Heart left ventricle (tissue), 16 donors: ENCODE measurements at regions not wholly inside any gene's neighbourhood (a gene's known extent, or its start where the extent isn't known, plus 50 kb on each side); places are given as distances from the start of the nearest gene placed in this dataset.

Experiments
- ATAC-seq, 4 donors: fragments of 200-7000 bp; cut with Tn5 transposase; one replicate each; pipeline ENCODE4 v1.9.1; 2020 to 2022; ENCODE audit warnings: moderate library complexity in 4 of 4, mild to moderate bottlenecking in 3 of 4, moderate number of reproducible peaks in 1 of 4
- DNase-seq, 5 donors: peaks; one replicate each; pipeline ENCODE4 v3.0.0-alpha.2; 2020
- H3K27ac ChIP-seq, 12 donors: fragments of 200-600 bp; sonication (generic) in 4 of 12; one replicate each; pipeline versions ENCODE4 v1.5.0 to v1.8.0; 2016 to 2022; ENCODE audit warnings: mild to moderate bottlenecking in 2 of 12
- H3K27me3 ChIP-seq, 9 donors: fragments of 200-600 bp; sonication (generic) in 2 of 9; one replicate each; pipeline versions ENCODE4 v1.5.1 to v1.8.0; 2016 to 2022; ENCODE audit warnings: mild to moderate bottlenecking in 3 of 9
- H3K36me3 ChIP-seq, 9 donors: fragments of 200-600 bp; sonication (generic) in 2 of 9; one replicate each; pipeline versions ENCODE4 v1.5.0 to v1.8.0; 2018 to 2022; ENCODE audit warnings: mild to moderate bottlenecking in 2 of 9
- H3K4me1 ChIP-seq, 12 donors: fragments of 200-600 bp; sonication (generic) in 4 of 12; one replicate each; pipeline versions ENCODE4 v1.5.0 to v1.8.0; 2016 to 2022; ENCODE audit warnings: mild to moderate bottlenecking in 3 of 12
- H3K4me3 ChIP-seq, 12 donors: fragments of 200-600 bp; sonication (generic) in 4 of 12; one replicate each; pipeline versions ENCODE4 v1.5.0 to v1.8.0; 2017 to 2022; ENCODE audit warnings: mild to moderate bottlenecking in 9 of 12, moderate library complexity in 4 of 12
- H3K9me3 ChIP-seq, 12 donors: fragments of 200-600 bp; sonication (generic) in 4 of 12; one replicate each; pipeline versions ENCODE4 v1.5.0 to v1.8.0; 2016 to 2022; ENCODE audit warnings: mild to moderate bottlenecking in 1 of 12
- POLR2A ChIP-seq, 2 donors: fragments of 450-650 bp; IDR thresholded peaks; one replicate each; pipeline ENCODE4 v1.6.1; 2017; ENCODE audit warnings: antibody characterized with exemption in 2 of 2, mild to moderate bottlenecking in 2 of 2, moderate library complexity in 2 of 2
- WGBS, 4 donors: extraction: QIAGEN DNeasy Blood & Tissue Kit in 2 of 4; methylation state at CpG; one replicate each; pipeline versions ENCODE4 v1.1.5 to v1.1.7; 2013 to 2018; 5-methylcytosine and 5-hydroxymethylcytosine counted together
- intact Hi-C, 10 donors: fragments of 100-400 bp; cut with DNase I; formaldehyde crosslinking; loops; one replicate each; pipeline versions ENCODE4 v1.11.1 to v1.14.2; 2022
- TF ChIP-seq, protein P1 (sequence below), 12 donors: fragments of 200-600 bp; sonication (generic) in 4 of 12; IDR thresholded peaks; one replicate each; pipeline versions ENCODE4 v1.5.0 to v1.8.0; 2018 to 2022; ENCODE audit warnings: antibody characterized with exemption in 12 of 12, mild to moderate bottlenecking in 5 of 12
- donor health status: ischemic (EF 13 %, LVEDD 7.1; RV severe dilation, severe dysfunction).
- donor health status: healthy with polysubstance abuse.
- donor health status: DM: no; HTN: yes; CAD: no.
- donor health status: DM: no; HTN: no; CAD: no.
- donor health status: ischemic (EF 25% LVEDD 6.9; RV normal size, moderate dysfunction).
- donor health status: ischemic (EF 25% LVEDD 5.7; RV mildly dilated, moderate dysfunction).
- donor health status: healthy.
- donor health status: DM: yes; HTN: yes; CAD: no.
- donor health status: ischemic (EF 35%, LVEDD 5.7; RV mildly dilated, moderate dysfunction).
- donor health status: nonischemic (EF 11% LVEDD 7.7; RV severe dilation, severe dysfunction).
- donor health status: DM: yes; HTN: yes; CAD: no.
- donor health status: PGD.
- donor health status: ischemic (EF 29% LVEDD 5.4; RV normal size, mild dysfunction).
- donor health status: nonischemic (EF 23%, LVEDD 6.1; RV moderate dilation, normal function).

DNA sequence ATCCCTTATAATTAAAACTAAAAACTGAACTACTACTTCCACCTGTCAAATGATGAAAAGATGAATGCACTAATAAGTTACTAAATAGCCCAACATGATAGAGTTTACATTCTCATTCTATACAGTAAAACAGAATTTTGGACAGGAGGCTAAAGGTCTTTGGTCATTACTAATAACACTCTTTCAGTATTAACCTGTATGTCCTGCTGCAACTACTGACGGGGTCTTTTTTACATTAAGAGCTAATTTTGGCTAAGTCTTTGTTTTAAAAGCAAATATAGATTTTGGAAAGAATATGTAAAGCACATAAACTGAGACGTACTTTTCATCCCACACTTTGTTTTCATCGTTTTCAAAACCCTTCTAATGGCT is 175.4 kb upstream of the CDKN3 start:
- H3K27me3 ChIP-seq, result peaks cover 0 to 53% (median 27%) of the 10 kb centered on the region in 9 donors
- no peak for ATAC-seq
- no peaks in the 10 kb centered on the region for H3K9me3 ChIP-seq
- DNase-seq, result no peak
- 74 to 82% (median 81%) methylated on average over 3 of the region's 3 CpGs for WGBS, 4 donors
- H3K36me3 ChIP-seq, result no peaks in the 10 kb centered on the region
- H3K4me1 ChIP-seq, result peaks cover 0 to 22% (median 2%) of the 10 kb centered on the region in 12 donors
- intact Hi-C loops, result no loop called here
- H3K4me3 ChIP-seq, result no peak overlapping the region
- H3K27ac ChIP-seq, result peak overlapping the region in 3 of 12 donors; percentile 33 to 58 (median 44)
- TF ChIP-seq, protein P1, sequence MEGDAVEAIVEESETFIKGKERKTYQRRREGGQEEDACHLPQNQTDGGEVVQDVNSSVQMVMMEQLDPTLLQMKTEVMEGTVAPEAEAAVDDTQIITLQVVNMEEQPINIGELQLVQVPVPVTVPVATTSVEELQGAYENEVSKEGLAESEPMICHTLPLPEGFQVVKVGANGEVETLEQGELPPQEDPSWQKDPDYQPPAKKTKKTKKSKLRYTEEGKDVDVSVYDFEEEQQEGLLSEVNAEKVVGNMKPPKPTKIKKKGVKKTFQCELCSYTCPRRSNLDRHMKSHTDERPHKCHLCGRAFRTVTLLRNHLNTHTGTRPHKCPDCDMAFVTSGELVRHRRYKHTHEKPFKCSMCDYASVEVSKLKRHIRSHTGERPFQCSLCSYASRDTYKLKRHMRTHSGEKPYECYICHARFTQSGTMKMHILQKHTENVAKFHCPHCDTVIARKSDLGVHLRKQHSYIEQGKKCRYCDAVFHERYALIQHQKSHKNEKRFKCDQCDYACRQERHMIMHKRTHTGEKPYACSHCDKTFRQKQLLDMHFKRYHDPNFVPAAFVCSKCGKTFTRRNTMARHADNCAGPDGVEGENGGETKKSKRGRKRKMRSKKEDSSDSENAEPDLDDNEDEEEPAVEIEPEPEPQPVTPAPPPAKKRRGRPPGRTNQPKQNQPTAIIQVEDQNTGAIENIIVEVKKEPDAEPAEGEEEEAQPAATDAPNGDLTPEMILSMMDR (IDR thresholded peaks at IDR 0.05), result no peak

DNA sequence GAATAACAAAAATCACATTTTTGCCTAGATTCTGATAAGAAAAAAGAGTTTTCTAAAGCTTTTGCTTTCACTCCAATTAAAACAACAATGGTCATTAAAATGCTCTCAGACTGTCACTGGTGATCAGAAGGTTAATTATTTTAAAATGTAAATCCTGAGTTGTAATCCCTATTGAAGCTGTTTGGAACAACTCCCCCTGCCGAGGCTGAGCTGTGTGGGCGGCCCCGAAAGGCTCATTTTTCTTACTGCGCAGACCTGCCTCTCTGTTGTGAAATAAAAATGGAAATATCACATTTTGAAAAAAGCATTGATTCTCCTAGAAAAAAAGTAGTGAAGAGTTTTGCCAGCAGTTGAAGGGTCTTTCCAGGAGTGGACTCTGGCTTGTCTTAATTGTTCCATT is 174.8 kb upstream of the CDKN3 start:
- peak in 1 of 4 donors; percentile 31 for ATAC-seq
- H3K27me3 ChIP-seq, result peaks cover 0 to 53% (median 27%) of the 10 kb centered on the region in 9 donors
- no peak for DNase-seq
- intact Hi-C loops, result no loop called here
- H3K9me3 ChIP-seq, result no peaks in the 10 kb centered on the region
- H3K4me1 ChIP-seq, result peaks cover 0 to 22% (median 2%) of the 10 kb centered on the region in 12 donors
- WGBS, 4 donors, result 78 to 90% (median 84%) methylated on average over 4 of the region's 4 CpGs
- peak overlapping the region in 1 of 12 donors; percentile 58 for H3K27ac ChIP-seq
- no peaks in the 10 kb centered on the region for H3K36me3 ChIP-seq
- TF ChIP-seq, protein P1 (IDR thresholded peaks at IDR 0.05), result no peak
- no peak for TF ChIP-seq POLR2A (IDR thresholded peaks at IDR 0.05)
- no peak overlapping the region for H3K4me3 ChIP-seq

DNA sequence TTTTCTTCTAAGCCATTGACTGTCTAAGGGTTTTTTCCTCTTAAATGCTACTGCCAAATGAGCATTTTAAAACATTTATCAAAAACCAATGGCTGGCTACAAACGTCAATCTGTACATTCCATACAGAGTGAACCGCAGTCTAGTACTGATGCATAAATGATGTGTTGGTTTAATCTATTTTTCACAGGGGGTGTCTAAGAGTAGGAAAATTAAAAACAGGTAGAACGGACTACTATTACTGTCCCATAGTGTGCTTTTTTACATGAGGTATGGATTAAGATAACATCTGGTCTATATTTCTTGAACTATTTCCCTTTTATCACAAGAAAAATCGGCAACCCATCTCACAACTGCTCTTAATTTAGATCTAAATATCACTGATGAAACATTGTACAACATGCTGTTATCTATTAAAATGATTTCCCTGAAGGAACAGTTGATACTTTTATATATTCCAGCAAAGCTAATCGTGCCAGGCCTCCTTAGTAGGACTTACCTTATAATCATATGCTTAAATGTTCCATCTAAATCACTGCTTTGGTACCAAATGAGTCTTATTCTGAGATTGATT is 172.9 kb upstream of the CDKN3 start:
- H3K4me1 ChIP-seq, result peaks cover 0 to 22% (median 2%) of the 10 kb centered on the region in 12 donors
- H3K9me3 ChIP-seq, result no peaks in the 10 kb centered on the region
- no peak overlapping the region for H3K27ac ChIP-seq
- H3K36me3 ChIP-seq, result no peaks in the 10 kb centered on the region
- ATAC-seq, result no peak
- H3K4me3 ChIP-seq, result no peak overlapping the region
- TF ChIP-seq POLR2A (IDR thresholded peaks at IDR 0.05), result no peak
- TF ChIP-seq, protein P1 (IDR thresholded peaks at IDR 0.05), result no peak
- peaks cover 0 to 47% (median 25%) of the 10 kb centered on the region in 9 donors for H3K27me3 ChIP-seq
- intact Hi-C loops, result no loop called here
- WGBS, 4 donors, result 79 to 87% (median 80%) methylated on average over 5 of the region's 5 CpGs
- DNase-seq, result no peak

DNA sequence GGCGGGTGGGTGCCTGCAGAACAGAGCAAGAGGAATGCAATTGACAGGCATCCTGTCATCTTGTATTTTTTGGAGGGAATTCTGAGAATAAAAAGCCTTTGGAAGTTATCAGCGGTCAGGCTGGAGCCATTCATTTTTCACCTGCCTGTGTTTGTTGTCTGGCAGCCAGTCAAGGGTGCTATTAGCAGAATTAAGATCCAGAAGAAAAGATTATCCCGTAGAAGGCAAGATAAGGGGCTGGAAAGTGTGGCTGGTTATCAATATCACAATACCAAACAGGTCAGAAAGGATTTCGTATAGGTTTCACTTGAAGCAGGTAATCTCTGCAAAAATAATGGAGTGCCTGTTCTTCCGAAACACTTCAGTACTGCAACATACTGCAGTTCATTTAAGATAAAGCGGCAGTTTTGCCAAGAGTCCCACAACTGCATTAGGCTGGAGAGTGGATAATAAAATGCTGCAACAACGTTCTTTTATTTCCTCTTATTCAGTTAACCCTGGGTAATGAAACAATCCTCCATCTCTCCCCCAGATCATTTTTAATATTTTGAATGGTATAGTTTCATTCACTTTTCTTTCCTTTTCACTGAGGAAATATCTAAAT is 171.2 kb upstream of the CDKN3 start:
- no peak for TF ChIP-seq POLR2A (IDR thresholded peaks at IDR 0.05)
- TF ChIP-seq, protein P1 (IDR thresholded peaks at IDR 0.05), result no peak
- ATAC-seq, result no peak
- no peak overlapping the region for H3K27ac ChIP-seq
- DNase-seq, result no peak
- intact Hi-C loops, result no loop called here
- peaks cover 0 to 8% (median 0%) of the 10 kb centered on the region in 12 donors for H3K4me1 ChIP-seq
- H3K27me3 ChIP-seq, result peaks cover 0 to 33% (median 9%) of the 10 kb centered on the region in 9 donors
- no peaks in the 10 kb centered on the region for H3K36me3 ChIP-seq
- no peaks in the 10 kb centered on the region for H3K9me3 ChIP-seq
- 18 to 24% (median 20%) methylated on average over 7 of the region's 7 CpGs for WGBS, 4 donors
- no peak overlapping the region for H3K4me3 ChIP-seq
